CD14-positive monocyte (primary cell): ENCODE measurements at regions not wholly inside any gene's neighbourhood (a gene's known extent, or its start where the extent isn't known, plus 50 kb on each side); places are given as distances from the start of the nearest gene placed in this dataset.

Source experiments
- DNase-seq, 3 donors: peaks; one replicate each; pipeline ENCODE4 v3.0.0-alpha.2; 2011 to 2022
- H2AFZ ChIP-seq: 2 replicates; pipeline ENCODE4 v1.6.0; 2012; ENCODE audit warnings: mild to moderate bottlenecking, low read depth, low read length, inconsistent platforms; ENCODE audit not compliant: insufficient read depth, poor library complexity, severe bottlenecking
- H3K27ac ChIP-seq, 2 donors: 1 replicate in 1 of 2; 2 replicates in 1 of 2; pipeline ENCODE4 v1.5.1; 2012 to 2013; ENCODE audit warnings: low read length in 2 of 2, control low read depth in 1 of 2, inconsistent platforms in 1 of 2, low read depth in 1 of 2, mild to moderate bottlenecking in 1 of 2
- H3K27me3 ChIP-seq, 2 donors: one replicate each; pipeline versions ENCODE4 v1.6.0 to v1.6.1; 2011 to 2013; ENCODE audit warnings: low read length in 2 of 2; ENCODE audit not compliant: control insufficient read depth in 2 of 2, insufficient read depth in 2 of 2
- H3K36me3 ChIP-seq, 2 donors: replicated peaks in 1 of 2; 1 replicate in 1 of 2; 2 replicates in 1 of 2; pipeline versions ENCODE4 v1.5.1 to v1.6.1; 2012 to 2013; ENCODE audit warnings: low read length in 2 of 2, control low read depth in 1 of 2, inconsistent platforms in 1 of 2, mild to moderate bottlenecking in 1 of 2; ENCODE audit not compliant: insufficient read depth in 2 of 2, control insufficient read depth in 1 of 2
- H3K4me1 ChIP-seq, 2 donors: 1 replicate in 1 of 2; 2 replicates in 1 of 2; pipeline versions ENCODE4 v1.5.1 to v1.6.1; 2012 to 2013; ENCODE audit warnings: low read length in 2 of 2, control low read depth in 1 of 2, inconsistent platforms in 1 of 2, mild to moderate bottlenecking in 1 of 2, moderate library complexity in 1 of 2; ENCODE audit not compliant: insufficient read depth in 2 of 2, control insufficient read depth in 1 of 2
- H3K4me2 ChIP-seq: replicated peaks from 2 replicates; pipeline ENCODE3; 2012; ENCODE audit warnings: low read length, moderate library complexity, mild to moderate bottlenecking; ENCODE audit not compliant: poor library complexity, severe bottlenecking; ENCODE audit errors: extremely low read depth
- H3K4me3 ChIP-seq, 3 experiments: fragments of 200-600 bp in 1 of 3; sonication (generic) in 1 of 3; replicated peaks in 1 of 3; 1 replicate in 2 of 3; 2 replicates in 1 of 3; pipeline ENCODE4 v1.5.1; 2011 to 2013; ENCODE audit warnings: low read length in 3 of 3, mild to moderate bottlenecking in 3 of 3, control low read depth in 2 of 3, low read depth in 2 of 3, inconsistent platforms in 1 of 3, moderate library complexity in 1 of 3
- H3K79me2 ChIP-seq: 2 replicates; pipeline ENCODE4 v1.6.0; 2012; ENCODE audit warnings: mild to moderate bottlenecking, control low read depth, inconsistent platforms, low read length, moderate library complexity; ENCODE audit not compliant: insufficient read depth
- H3K9ac ChIP-seq: 2 replicates; pipeline ENCODE4 v1.6.0; 2017; ENCODE audit warnings: low read length, mild to moderate bottlenecking; ENCODE audit not compliant: insufficient read depth, poor library complexity, severe bottlenecking
- H3K9me3 ChIP-seq, 2 donors: replicated peaks in 1 of 2; 1 replicate in 1 of 2; 2 replicates in 1 of 2; pipeline versions ENCODE4 v1.5.1 to v1.6.1; 2012 to 2013; ENCODE audit warnings: low read length in 2 of 2, control low read depth in 1 of 2; ENCODE audit not compliant: control insufficient read depth in 1 of 2, insufficient read depth in 1 of 2
- H4K20me1 ChIP-seq: 2 replicates; pipeline ENCODE4 v1.6.0; 2012; ENCODE audit warnings: mild to moderate bottlenecking, low read length, control low read depth, moderate library complexity; ENCODE audit not compliant: insufficient read depth
- H3K27ac Mint-ChIP-seq, 7 donors: one replicate each; pipeline ENCODE4 v1.8.0; 2020; ENCODE audit warnings: mild to moderate bottlenecking in 7 of 7, mixed read lengths in 7 of 7, moderate library complexity in 6 of 7, inconsistent platforms in 2 of 7
- H3K27me3 Mint-ChIP-seq, 3 donors: one replicate each; pipeline ENCODE4 v1.8.0; 2021 to 2022; ENCODE audit warnings: low read depth in 3 of 3, mild to moderate bottlenecking in 3 of 3, mixed read lengths in 3 of 3, moderate library complexity in 3 of 3, inconsistent platforms in 1 of 3
- H3K36me3 Mint-ChIP-seq, 2 donors: one replicate each; pipeline ENCODE4 v1.8.0; 2020; ENCODE audit warnings: mixed read lengths in 2 of 2, inconsistent platforms in 1 of 2, mild to moderate bottlenecking in 1 of 2
- H3K4me1 Mint-ChIP-seq: one replicate; pipeline ENCODE4 v1.8.0; 2020; ENCODE audit warnings: mild to moderate bottlenecking, mixed read lengths
- H3K4me3 Mint-ChIP-seq, 2 donors: one replicate each; pipeline ENCODE4 v1.8.0; 2020; ENCODE audit warnings: mild to moderate bottlenecking in 2 of 2, mixed read lengths in 2 of 2, moderate library complexity in 1 of 2
- H3K9me3 Mint-ChIP-seq, 7 donors: one replicate each; pipeline ENCODE4 v1.8.0; 2020 to 2022; ENCODE audit warnings: mixed read lengths in 7 of 7, mild to moderate bottlenecking in 6 of 7, moderate library complexity in 6 of 7, inconsistent platforms in 2 of 7
- CTCF ChIP-seq: fragments of 200-600 bp; IDR thresholded peaks from one replicate; pipeline ENCODE4 v1.8.0; 2022; ENCODE audit warnings: antibody characterized with exemption, mild to moderate bottlenecking
- WGBS: methylation state at CpG from one replicate; pipeline ENCODE4 v1.1.5; 2013; ENCODE audit warnings: missing lambda C conversion rate; ENCODE audit not compliant: insufficient coverage; 5-methylcytosine and 5-hydroxymethylcytosine counted together
- intact Hi-C, 2 donors: fragments of 100-400 bp; cut with micrococcal nuclease; formaldehyde crosslinking; loops; one replicate each; pipeline versions ENCODE4 v1.15.0 to v1.15.1; 2023

- H3K4me1 Mint-ChIP-seq, result no peaks in the 10 kb centered on the region
- intact Hi-C loops, result no loop called here
- peaks cover 0 to 2% (median 0%) of the 10 kb centered on the region in 7 donors for H3K9me3 Mint-ChIP-seq
- H3K9me3 ChIP-seq, result no peaks in the 10 kb centered on the region
- H3K27me3 ChIP-seq, result no peaks in the 10 kb centered on the region
- no peaks in the 10 kb centered on the region for H3K4me1 ChIP-seq
- no peaks in the 10 kb centered on the region for H4K20me1 ChIP-seq
- no peaks in the 10 kb centered on the region for H3K36me3 Mint-ChIP-seq
- no peak for TF ChIP-seq CTCF
- no peak overlapping the region for H3K4me3 ChIP-seq
- H3K27me3 Mint-ChIP-seq, result no peaks in the 10 kb centered on the region
- no CpG with 5 or more reads among the region's 1 CpG for WGBS
- H3K79me2 ChIP-seq, result no peaks in the 10 kb centered on the region
- no peak overlapping the region for H3K27ac Mint-ChIP-seq
- no peak overlapping the region for H3K4me2 ChIP-seq
- H3K9ac ChIP-seq, result no peak overlapping the region
- H3K36me3 ChIP-seq, result no peaks in the 10 kb centered on the region
- no peak overlapping the region for H2AFZ ChIP-seq
- DNase-seq, result no peak
- H3K4me3 Mint-ChIP-seq, result no peak overlapping the region
- H3K27ac ChIP-seq, result no peak overlapping the region
Observed at GRCh38 chrX:139454743-139455142, 75.8 kb upstream of the F9 start.

GRCh38 chrX:139448996-139449395, 81.5 kb upstream of the F9 start:
- no CpG with 5 or more reads among the region's 2 CpGs for WGBS
- H2AFZ ChIP-seq, result no peak overlapping the region
- Mint-ChIP-seq H3K9me3 (peaks cover 0 to 3% (median 2%) of the 10 kb centered on the region in 7 donors), H3K36me3 (no peaks in the 10 kb centered on the region), H3K4me1 (no peaks in the 10 kb centered on the region), H3K27ac (no peak overlapping the region), H3K4me3 (no peak overlapping the region), H3K27me3 (peaks cover 0 to 2% (median 1%) of the 10 kb centered on the region in 3 donors)
- peaks cover 0 to 6% of the 10 kb centered on the region in 2 donors for H3K9me3 ChIP-seq
- H3K9ac ChIP-seq, result no peak overlapping the region
- no peaks in the 10 kb centered on the region for H3K36me3 ChIP-seq
- H3K79me2 ChIP-seq, result no peaks in the 10 kb centered on the region
- no peak overlapping the region for H3K4me3 ChIP-seq
- H3K4me2 ChIP-seq, result no peak overlapping the region
- H3K27ac ChIP-seq, result no peak overlapping the region
- H3K27me3 ChIP-seq, result no peaks in the 10 kb centered on the region
- DNase-seq, result no peak
- no peaks in the 10 kb centered on the region for H3K4me1 ChIP-seq
- TF ChIP-seq CTCF, result no peak
- no peaks in the 10 kb centered on the region for H4K20me1 ChIP-seq
- intact Hi-C loops, result no loop called here
